Gastroesophageal sphincter (tissue), 4 donors: ENCODE measurements at regions not wholly inside any gene's neighbourhood (a gene's known extent, or its start where the extent isn't known, plus 50 kb on each side); places are given as distances from the start of the nearest gene placed in this dataset.
"Not testable (repeated sequence)": the region's sequence is repeated elsewhere in the genome, so short reads cannot be mapped to it uniquely, and the experiment has no call there.

Experiments
- ATAC-seq: fragments of 150-250 bp; one replicate; pipeline ENCODE4 v1.9.1; 2016; ENCODE audit warnings: mild to moderate bottlenecking, moderate library complexity
- H3K27ac ChIP-seq, 4 donors: fragments of 200-600 bp; sonication (generic) in 3 of 4; 1 replicate in 3 of 4; 2 replicates in 1 of 4; pipeline ENCODE4 v1.5.1; 2016 to 2019
- H3K27me3 ChIP-seq: fragments of 200-600 bp; sonication (generic); one replicate; pipeline ENCODE4 v1.5.1; 2019
- H3K36me3 ChIP-seq, 2 donors: fragments of 200-600 bp; sonication (generic); one replicate each; pipeline ENCODE4 v1.5.1; 2019; ENCODE audit warnings: control low read depth in 1 of 2
- H3K4me1 ChIP-seq, 3 donors: fragments of 200-600 bp; sonication (generic); 1 replicate in 2 of 3; 2 replicates in 1 of 3; pipeline ENCODE4 v1.5.1; 2016 to 2019; ENCODE audit warnings: control low read depth in 2 of 3
- H3K4me3 ChIP-seq, 2 donors: fragments of 200-600 bp; sonication (generic); one replicate each; pipeline ENCODE4 v1.5.1; 2019; ENCODE audit warnings: mild to moderate bottlenecking in 1 of 2, moderate library complexity in 1 of 2
- H3K9me3 ChIP-seq, 3 donors: fragments of 200-600 bp; sonication (generic); one replicate each; pipeline ENCODE4 v1.5.1; 2017 to 2019; ENCODE audit warnings: control low read depth in 2 of 3
- EP300 ChIP-seq: sonication (generic); formaldehyde crosslinking; IDR thresholded peaks from one replicate; pipeline ENCODE4 v1.6.1; 2017; ENCODE audit warnings: antibody characterized with exemption, mild to moderate bottlenecking
- POLR2A ChIP-seq, 2 donors: fragments of 450-650 bp; IDR thresholded peaks; one replicate each; pipeline ENCODE4 v1.6.1; 2017; ENCODE audit warnings: antibody characterized with exemption in 2 of 2, mild to moderate bottlenecking in 2 of 2, moderate library complexity in 1 of 2
- POLR2AphosphoS5 ChIP-seq: sonication (generic); formaldehyde crosslinking; IDR thresholded peaks from one replicate; pipeline ENCODE4 v1.6.1; 2017; ENCODE audit warnings: antibody characterized with exemption
- WGBS, 2 donors: methylation state at CpG; one replicate each; pipeline ENCODE4 v1.1.5; 2018; ENCODE audit warnings: low coverage in 1 of 2; 5-methylcytosine and 5-hydroxymethylcytosine counted together
- TF ChIP-seq, protein P1 (sequence below), 4 experiments: fragments of 200-600 bp in 2 of 4; fragments of 450-650 bp in 2 of 4; sonication (generic) in 1 of 4; IDR thresholded peaks; one replicate each; pipeline ENCODE4 v1.5.1; 2017 to 2019; ENCODE audit warnings: antibody characterized with exemption in 4 of 4, mild to moderate bottlenecking in 2 of 4, moderate library complexity in 2 of 4

DNA sequence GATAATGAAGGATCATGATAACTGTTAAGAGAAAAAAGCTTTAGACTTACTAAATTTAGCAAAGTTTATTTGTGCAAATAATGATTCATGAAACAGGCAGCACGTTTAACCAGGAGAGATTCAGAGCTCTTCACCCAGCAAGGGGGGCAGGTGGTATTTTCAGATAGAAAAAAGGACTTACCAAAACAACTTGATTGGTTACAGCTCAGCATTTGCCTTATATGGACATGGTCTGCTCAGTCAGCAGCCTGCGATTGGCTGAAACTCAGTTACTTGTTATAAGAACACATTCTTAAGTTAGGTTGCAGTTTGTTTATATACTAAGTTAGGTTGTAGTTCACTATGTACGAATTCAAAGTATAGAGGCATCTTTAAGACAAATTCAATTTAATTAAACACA lies 165.6 kb downstream of the DUSP10 start:
- ATAC-seq = no peak
- 46 to 55% methylated on average over 3 of the region's 3 CpGs for WGBS, 2 donors
- H3K4me1 ChIP-seq = peaks cover 0 to 23% (median 3%) of the 10 kb centered on the region in 3 donors
- H3K4me3 ChIP-seq = no peak overlapping the region
- TF ChIP-seq, protein P1, sequence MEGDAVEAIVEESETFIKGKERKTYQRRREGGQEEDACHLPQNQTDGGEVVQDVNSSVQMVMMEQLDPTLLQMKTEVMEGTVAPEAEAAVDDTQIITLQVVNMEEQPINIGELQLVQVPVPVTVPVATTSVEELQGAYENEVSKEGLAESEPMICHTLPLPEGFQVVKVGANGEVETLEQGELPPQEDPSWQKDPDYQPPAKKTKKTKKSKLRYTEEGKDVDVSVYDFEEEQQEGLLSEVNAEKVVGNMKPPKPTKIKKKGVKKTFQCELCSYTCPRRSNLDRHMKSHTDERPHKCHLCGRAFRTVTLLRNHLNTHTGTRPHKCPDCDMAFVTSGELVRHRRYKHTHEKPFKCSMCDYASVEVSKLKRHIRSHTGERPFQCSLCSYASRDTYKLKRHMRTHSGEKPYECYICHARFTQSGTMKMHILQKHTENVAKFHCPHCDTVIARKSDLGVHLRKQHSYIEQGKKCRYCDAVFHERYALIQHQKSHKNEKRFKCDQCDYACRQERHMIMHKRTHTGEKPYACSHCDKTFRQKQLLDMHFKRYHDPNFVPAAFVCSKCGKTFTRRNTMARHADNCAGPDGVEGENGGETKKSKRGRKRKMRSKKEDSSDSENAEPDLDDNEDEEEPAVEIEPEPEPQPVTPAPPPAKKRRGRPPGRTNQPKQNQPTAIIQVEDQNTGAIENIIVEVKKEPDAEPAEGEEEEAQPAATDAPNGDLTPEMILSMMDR (IDR thresholded peaks at IDR 0.05) = no peak
- TF ChIP-seq EP300 (no peak), POLR2A (IDR thresholded peaks at IDR 0.05) (no peak), POLR2AphosphoS5 (no peak)
- H3K27me3 ChIP-seq = no peaks in the 10 kb centered on the region
- H3K9me3 ChIP-seq = no peaks in the 10 kb centered on the region
- peak overlapping the region in 1 of 4 donors; percentile 72 for H3K27ac ChIP-seq
- no peaks in the 10 kb centered on the region for H3K36me3 ChIP-seq

DNA sequence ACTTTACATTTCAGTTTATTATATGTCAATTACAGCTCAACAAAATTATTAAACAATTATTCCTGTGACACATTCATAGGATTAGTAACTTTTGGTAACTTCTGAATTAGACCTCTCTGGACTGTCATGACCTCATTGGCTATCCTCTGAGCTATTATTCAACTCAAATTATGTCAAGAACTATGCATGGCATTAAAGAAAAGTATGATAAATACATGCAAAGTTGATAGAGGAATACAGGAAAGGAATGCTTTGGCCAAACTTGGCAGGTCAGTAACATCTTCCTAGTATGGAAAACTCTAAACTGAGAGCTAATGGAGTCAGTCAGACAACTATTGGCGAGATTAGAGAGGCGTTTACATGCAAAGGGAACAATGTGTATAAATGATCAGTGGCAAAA lies 158.4 kb downstream of the DUSP10 start:
- 81 to 84% methylated on average over 2 of the region's 2 CpGs for WGBS, 2 donors
- Histone ChIP-seq H3K27ac (no peak overlapping the region), H3K4me1 (no peaks in the 10 kb centered on the region), H3K36me3 (no peaks in the 10 kb centered on the region), H3K4me3 (no peak overlapping the region), H3K27me3 (no peaks in the 10 kb centered on the region), H3K9me3 (no peaks in the 10 kb centered on the region)
- TF ChIP-seq POLR2A (IDR thresholded peaks at IDR 0.05) (no peak), POLR2AphosphoS5 (no peak), EP300 (no peak)
- TF ChIP-seq, protein P1 (IDR thresholded peaks at IDR 0.05) = no peak
- no peak for ATAC-seq

DNA sequence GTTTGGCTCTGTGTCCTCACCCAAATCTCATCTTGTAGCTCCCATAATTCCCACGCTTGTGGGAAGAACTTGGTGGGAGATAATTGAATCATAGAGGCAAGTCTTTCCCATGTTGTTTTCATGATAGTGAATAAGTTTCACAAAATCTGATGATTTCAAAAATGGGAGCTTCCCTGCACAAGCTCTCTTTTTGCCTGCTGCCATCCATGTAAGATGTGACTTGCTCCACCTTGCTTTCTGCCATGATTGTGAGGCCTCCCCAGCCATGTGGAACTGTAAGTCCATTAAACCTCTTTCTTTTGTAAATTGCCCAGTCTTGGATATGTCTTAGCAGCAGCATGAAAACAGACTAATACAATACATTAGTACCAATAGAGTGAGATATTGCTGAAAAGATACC lies 154.9 kb downstream of the DUSP10 start:
- H3K27me3 ChIP-seq, ATAC-seq, H3K27ac ChIP-seq, H3K4me1 ChIP-seq, H3K4me3 ChIP-seq, H3K9me3 ChIP-seq, H3K36me3 ChIP-seq: not testable (repeated sequence)
- 80 to 100% methylated on average over 1 of the region's 1 CpG for WGBS, 2 donors

DNA sequence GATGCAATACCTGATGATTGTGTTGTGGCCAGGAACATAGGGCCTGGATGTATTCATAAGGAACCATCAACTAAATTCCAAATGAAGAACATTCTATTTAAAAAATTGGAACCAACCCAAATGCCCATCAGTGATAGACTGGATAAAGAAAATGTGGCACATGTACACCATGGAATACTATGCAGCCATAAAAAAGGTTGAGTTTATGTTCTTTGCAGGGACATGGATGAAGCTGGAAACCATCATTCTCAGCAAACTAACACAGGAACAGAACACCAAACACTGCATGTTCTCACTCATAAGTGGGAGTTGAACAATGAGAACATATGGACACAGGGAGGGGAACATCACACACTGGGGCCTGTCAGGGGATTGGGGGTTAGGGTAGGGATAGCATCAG lies 150.6 kb downstream of the DUSP10 start:
- not testable (repeated sequence) for ATAC-seq, H3K36me3 ChIP-seq, H3K4me1 ChIP-seq, H3K27ac ChIP-seq, H3K9me3 ChIP-seq, H3K4me3 ChIP-seq, H3K27me3 ChIP-seq

DNA sequence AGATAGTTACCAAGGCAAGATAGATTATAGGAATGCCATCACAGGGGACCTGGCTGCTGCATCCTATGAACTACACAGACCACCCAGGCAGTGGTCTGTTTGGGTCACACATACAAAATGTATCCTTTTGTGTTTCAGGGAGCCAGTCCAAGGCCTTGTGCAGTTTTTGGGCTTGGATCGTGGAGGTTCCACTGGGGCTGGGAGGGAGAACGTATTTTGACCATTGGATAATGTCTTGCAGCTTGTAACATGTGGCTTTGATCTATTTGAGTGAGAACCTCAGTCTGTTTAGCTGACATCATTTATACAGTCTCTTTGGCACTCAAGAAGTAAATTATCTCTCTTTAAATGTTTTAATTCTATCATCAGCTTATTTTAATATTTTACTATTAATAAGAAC lies 147.3 kb downstream of the DUSP10 start:
- Histone ChIP-seq H3K27me3 (no peaks in the 10 kb centered on the region), H3K36me3 (no peaks in the 10 kb centered on the region), H3K27ac (no peak overlapping the region), H3K9me3 (no peaks in the 10 kb centered on the region), H3K4me1 (no peaks in the 10 kb centered on the region), H3K4me3 (no peak overlapping the region)
- 27 to 70% methylated on average over 2 of the region's 2 CpGs for WGBS, 2 donors
- TF ChIP-seq, protein P1 (IDR thresholded peaks at IDR 0.05) = no peak
- TF ChIP-seq POLR2A (IDR thresholded peaks at IDR 0.05) (no peak), POLR2AphosphoS5 (no peak), EP300 (no peak)
- no peak for ATAC-seq

DNA sequence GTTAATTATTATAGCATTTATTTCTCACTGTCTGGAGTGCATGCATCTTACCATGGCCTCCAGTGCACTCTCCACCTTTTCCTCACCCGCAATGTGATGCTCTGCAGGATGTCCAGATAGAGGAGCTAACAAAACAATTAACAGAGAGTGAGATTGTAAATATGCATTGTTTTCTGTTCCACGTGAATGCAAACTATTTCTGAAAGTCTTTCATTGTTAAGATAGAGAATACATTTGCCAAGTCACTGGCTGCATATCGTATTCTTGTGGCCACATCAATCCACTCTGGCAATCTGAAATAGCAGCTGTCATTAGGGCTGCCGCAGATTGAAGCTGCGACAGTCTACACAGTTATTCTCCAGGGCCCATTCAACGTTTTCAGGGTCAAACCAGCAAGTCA lies 143.8 kb downstream of the DUSP10 start:
- WGBS, 2 donors = 80 to 94% methylated on average over 2 to 6 of the region's 6 CpGs
- no peak for TF ChIP-seq EP300
- H3K4me1 ChIP-seq = no peaks in the 10 kb centered on the region

DNA sequence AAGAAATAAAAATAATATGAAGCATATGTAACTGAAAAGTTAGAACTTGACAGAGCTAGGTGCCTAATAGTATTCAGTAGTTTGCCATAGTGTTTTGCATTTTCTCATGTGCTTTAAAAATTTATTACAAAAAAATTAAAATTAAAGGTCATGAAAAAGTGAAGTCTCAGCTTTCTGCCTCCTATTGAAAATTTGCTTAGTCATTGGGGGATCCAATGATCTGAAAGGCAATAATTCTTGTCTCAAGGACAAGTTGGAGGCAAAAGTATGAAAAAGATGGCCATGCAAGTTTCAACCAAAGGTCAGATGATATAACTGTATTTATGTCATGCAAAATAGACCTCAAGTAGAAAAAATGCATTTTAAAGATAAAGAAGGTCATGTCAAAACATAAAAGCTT lies 140.7 kb downstream of the DUSP10 start:
- H3K9me3 ChIP-seq = no peaks in the 10 kb centered on the region
- H3K27me3 ChIP-seq = no peaks in the 10 kb centered on the region
- no peaks in the 10 kb centered on the region for H3K36me3 ChIP-seq
- H3K4me3 ChIP-seq = no peak overlapping the region
- no peak for ATAC-seq
- H3K4me1 ChIP-seq = no peaks in the 10 kb centered on the region
- no peak for TF ChIP-seq POLR2A (IDR thresholded peaks at IDR 0.05)
- no peak overlapping the region for H3K27ac ChIP-seq

More for the DNA sequence above, 143.8 kb downstream of the DUSP10 start:
- Histone ChIP-seq H3K36me3 (no peaks in the 10 kb centered on the region), H3K4me3 (no peak overlapping the region), H3K27me3 (no peaks in the 10 kb centered on the region), H3K9me3 (no peaks in the 10 kb centered on the region), H3K27ac (no peak overlapping the region)
- no peak for ATAC-seq
